Lower lobe of right lung (tissue), 2 donors: ENCODE measurements at regions not wholly inside any gene's neighbourhood (a gene's known extent, or its start where the extent isn't known, plus 50 kb on each side); places are given as distances from the start of the nearest gene placed in this dataset.

ENCODE experiments used
- ATAC-seq, 2 donors: fragments of 200-7000 bp; cut with Tn5 transposase; one replicate each; pipeline ENCODE4 v1.9.1; 2020 to 2022; ENCODE audit warnings: mild to moderate bottlenecking in 2 of 2, moderate library complexity in 2 of 2
- DNase-seq: peaks from one replicate; pipeline ENCODE4 v3.0.0-alpha.2; 2020
- H3K27ac ChIP-seq: fragments of 200-600 bp; one replicate; pipeline ENCODE4 v1.8.0; 2022
- H3K27me3 ChIP-seq: fragments of 200-600 bp; one replicate; pipeline ENCODE4 v1.8.0; 2022; ENCODE audit warnings: low read depth
- H3K36me3 ChIP-seq: fragments of 200-600 bp; one replicate; pipeline ENCODE4 v1.8.0; 2022; ENCODE audit warnings: mild to moderate bottlenecking
- H3K4me1 ChIP-seq: fragments of 200-600 bp; one replicate; pipeline ENCODE4 v1.8.0; 2022
- H3K4me3 ChIP-seq: fragments of 200-600 bp; one replicate; pipeline ENCODE4 v1.8.0; 2022; ENCODE audit warnings: mild to moderate bottlenecking
- H3K9me3 ChIP-seq: fragments of 200-600 bp; one replicate; pipeline ENCODE4 v1.8.0; 2022
- intact Hi-C: fragments of 100-400 bp; cut with DNase I; formaldehyde crosslinking; loops from one replicate; pipeline ENCODE4 v1.11.0; 2022
- TF ChIP-seq, protein P1 (sequence below): fragments of 200-600 bp; IDR thresholded peaks from one replicate; pipeline ENCODE4 v1.8.0; 2022; ENCODE audit warnings: antibody characterized with exemption, mild to moderate bottlenecking
- donor health status: DM: no; HTN: yes; CAD: no; lungs with severe emphysema.

GRCh38 chr5:167797933-167798332 lies 493.5 kb upstream of the WWC1 start:
- Histone ChIP-seq H3K27me3 (no peaks in the 10 kb centered on the region), H3K36me3 (no peaks in the 10 kb centered on the region), H3K4me3 (no peak overlapping the region), H3K27ac (no peak overlapping the region), H3K9me3 (no peaks in the 10 kb centered on the region), H3K4me1 (no peaks in the 10 kb centered on the region)
- ATAC-seq (no peak), DNase-seq (no peak)
- intact Hi-C loops: no loop called here
- TF ChIP-seq, protein P1, sequence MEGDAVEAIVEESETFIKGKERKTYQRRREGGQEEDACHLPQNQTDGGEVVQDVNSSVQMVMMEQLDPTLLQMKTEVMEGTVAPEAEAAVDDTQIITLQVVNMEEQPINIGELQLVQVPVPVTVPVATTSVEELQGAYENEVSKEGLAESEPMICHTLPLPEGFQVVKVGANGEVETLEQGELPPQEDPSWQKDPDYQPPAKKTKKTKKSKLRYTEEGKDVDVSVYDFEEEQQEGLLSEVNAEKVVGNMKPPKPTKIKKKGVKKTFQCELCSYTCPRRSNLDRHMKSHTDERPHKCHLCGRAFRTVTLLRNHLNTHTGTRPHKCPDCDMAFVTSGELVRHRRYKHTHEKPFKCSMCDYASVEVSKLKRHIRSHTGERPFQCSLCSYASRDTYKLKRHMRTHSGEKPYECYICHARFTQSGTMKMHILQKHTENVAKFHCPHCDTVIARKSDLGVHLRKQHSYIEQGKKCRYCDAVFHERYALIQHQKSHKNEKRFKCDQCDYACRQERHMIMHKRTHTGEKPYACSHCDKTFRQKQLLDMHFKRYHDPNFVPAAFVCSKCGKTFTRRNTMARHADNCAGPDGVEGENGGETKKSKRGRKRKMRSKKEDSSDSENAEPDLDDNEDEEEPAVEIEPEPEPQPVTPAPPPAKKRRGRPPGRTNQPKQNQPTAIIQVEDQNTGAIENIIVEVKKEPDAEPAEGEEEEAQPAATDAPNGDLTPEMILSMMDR: no peak

DNA sequence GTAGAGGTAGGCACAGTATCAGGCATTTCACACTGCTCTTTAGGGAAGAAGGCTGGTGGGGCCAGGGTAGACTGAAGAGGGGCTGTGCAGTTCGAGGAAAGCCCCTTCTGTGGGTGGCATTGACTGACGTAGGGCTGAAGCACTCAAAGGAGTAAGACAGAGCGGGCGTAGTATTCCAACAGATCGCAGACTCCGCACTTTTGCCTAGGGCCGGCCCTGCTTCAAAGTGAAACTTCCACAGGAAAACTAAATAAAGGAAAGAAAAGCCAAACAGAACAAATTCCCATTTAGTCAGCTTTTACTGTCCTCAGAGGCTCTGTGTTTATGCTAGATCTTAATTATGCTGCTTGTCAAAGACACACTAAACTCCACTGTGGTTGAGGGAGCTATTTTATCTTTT lies 493.0 kb upstream of the WWC1 start:
- ATAC-seq (no peak), DNase-seq (no peak)
- Histone ChIP-seq H3K4me3 (no peak overlapping the region), H3K27me3 (no peaks in the 10 kb centered on the region), H3K4me1 (no peaks in the 10 kb centered on the region), H3K27ac (no peak overlapping the region), H3K9me3 (no peaks in the 10 kb centered on the region), H3K36me3 (no peaks in the 10 kb centered on the region)
- intact Hi-C loops: no loop called here
- TF ChIP-seq, protein P1: no peak

DNA sequence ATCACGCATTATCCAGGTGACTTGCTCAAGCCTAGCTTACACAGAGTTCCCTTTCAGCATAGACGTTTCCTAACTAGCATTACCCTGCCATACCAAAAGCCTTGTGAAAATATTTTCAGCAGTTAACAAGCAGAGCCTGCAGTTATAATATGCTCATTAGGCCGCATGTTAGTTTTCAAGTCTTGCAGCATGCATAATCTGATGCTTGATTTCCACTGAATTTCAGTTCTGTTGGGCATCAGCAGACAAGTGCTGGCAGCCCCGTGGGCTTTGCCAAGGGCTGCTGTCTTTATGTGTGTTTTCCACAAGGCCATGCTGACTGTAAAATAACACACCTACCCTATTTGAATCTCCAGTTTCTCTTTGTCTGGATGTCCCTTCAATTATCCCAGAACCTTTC lies 491.0 kb upstream of the WWC1 start:
- TF ChIP-seq, protein P1: no peak
- H3K4me3 ChIP-seq: no peak overlapping the region
- DNase-seq (no peak), ATAC-seq (no peak)
- H3K36me3 ChIP-seq: no peaks in the 10 kb centered on the region
- no peaks in the 10 kb centered on the region for H3K27me3 ChIP-seq
- H3K4me1 ChIP-seq: no peaks in the 10 kb centered on the region
- intact Hi-C loops: no loop called here
- H3K27ac ChIP-seq: no peak overlapping the region
- no peaks in the 10 kb centered on the region for H3K9me3 ChIP-seq

GRCh38 chr5:167801999-167802398 lies 489.4 kb upstream of the WWC1 start:
- H3K27me3 ChIP-seq: no peaks in the 10 kb centered on the region
- H3K4me1 ChIP-seq: no peaks in the 10 kb centered on the region
- TF ChIP-seq, protein P1: no peak
- no peak overlapping the region for H3K4me3 ChIP-seq
- no peaks in the 10 kb centered on the region for H3K36me3 ChIP-seq
- intact Hi-C loops: no loop called here
- no peak for DNase-seq
- H3K9me3 ChIP-seq: no peaks in the 10 kb centered on the region
- ATAC-seq: no peak
- no peak overlapping the region for H3K27ac ChIP-seq

GRCh38 chr5:167802755-167803431 lies 488.6 kb upstream of the WWC1 start:
- ATAC-seq: no peak
- TF ChIP-seq, protein P1: no peak
- intact Hi-C loops: no loop called here

More at GRCh38 chr5:167802755-167803431, 488.6 kb upstream of the WWC1 start:
- no peak overlapping the region for H3K27ac ChIP-seq
- H3K4me1 ChIP-seq: no peaks in the 10 kb centered on the region
- H3K9me3 ChIP-seq: no peaks in the 10 kb centered on the region
- H3K4me3 ChIP-seq: no peak overlapping the region
- no peak for DNase-seq
- H3K36me3 ChIP-seq: no peaks in the 10 kb centered on the region
- H3K27me3 ChIP-seq: no peaks in the 10 kb centered on the region
